GM12872 (cell line): ENCODE measurements at regions not wholly inside any gene's neighbourhood (a gene's known extent, or its start where the extent isn't known, plus 50 kb on each side); places are given as distances from the start of the nearest gene placed in this dataset.

ENCODE experiments used
- CTCF ChIP-seq: IDR thresholded peaks from 3 replicates; pipeline ENCODE4 v1.5.1; 2011; ENCODE audit warnings: low read depth, mild to moderate bottlenecking, low read length, moderate library complexity; ENCODE audit not compliant: insufficient read depth

- TF ChIP-seq CTCF, result no peak
These were observed 151.1 kb upstream of the TBX3 start for GRCh38 chr12:114835031-114835430.

GRCh38 chr12:114834621-114835020, 150.6 kb upstream of the TBX3 start:
- TF ChIP-seq CTCF, result no peak

DNA sequence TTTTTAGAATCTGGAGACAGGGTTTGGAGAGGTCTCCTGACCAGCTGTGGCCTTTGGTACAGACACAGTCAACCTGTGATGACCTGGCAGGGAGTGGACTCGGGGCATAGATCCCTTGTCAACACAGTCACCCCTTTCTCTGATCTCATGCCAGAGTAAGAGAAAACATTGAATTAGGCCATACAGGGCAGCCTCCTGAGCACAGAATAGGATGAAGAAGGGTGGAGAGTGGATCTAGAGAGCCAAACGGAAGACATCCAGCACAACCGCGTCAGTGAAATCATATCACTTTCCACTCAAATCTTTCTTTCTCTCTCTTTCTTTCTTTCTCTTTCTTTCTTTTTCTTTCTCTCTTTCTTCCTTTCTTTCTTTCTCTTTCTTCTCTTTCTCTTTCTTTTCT, 145.9 kb upstream of the TBX3 start:
- TF ChIP-seq CTCF, result no peak

DNA sequence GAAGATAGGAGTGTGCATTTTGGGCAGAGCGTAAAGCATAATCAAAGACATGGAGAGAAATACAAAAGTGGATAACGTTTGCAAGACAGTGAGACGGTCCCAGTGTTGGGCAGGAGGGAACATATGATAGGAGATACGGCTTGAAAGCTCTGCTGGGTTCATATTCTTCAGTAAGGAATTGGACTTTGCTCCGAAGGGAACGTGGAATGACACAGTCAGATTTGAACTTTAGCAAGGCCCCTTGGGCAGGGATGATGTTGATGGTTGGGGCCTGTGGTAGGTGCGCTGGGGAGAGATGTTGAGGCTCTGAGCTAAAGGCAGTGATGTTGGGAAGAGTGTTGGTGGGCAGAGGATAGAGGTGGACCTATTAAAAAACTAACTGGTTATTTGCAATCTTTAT, 143.5 kb upstream of the TBX3 start:
- no peak for TF ChIP-seq CTCF

- no peak for TF ChIP-seq CTCF
These were observed 142.3 kb upstream of the TBX3 start for GRCh38 chr12:114826244-114826643.

GRCh38 chr12:114823724-114824123, 139.7 kb upstream of the TBX3 start:
- no peak for TF ChIP-seq CTCF

- TF ChIP-seq CTCF, result no peak
These were observed 137.6 kb upstream of the TBX3 start for GRCh38 chr12:114821570-114821969.

DNA sequence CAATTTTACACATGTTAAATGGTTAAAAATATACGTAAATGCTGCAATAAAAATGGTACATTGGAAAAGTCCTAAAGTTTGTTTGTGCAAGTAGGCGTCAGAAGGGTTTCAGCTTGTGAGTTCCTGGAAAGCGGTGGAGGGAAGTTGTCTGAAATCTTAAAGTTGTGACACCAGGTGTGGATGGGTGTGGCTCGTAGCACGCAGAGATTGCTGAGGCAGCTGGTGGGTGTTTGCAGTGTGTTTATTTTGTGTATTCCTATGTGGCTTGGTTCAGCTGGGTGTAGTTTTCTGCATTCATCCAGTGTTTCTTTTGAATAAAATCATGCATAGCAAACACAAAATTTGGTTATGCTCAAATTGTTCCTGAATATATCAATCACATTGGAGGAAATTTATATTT, 136.8 kb upstream of the TBX3 start:
- no peak for TF ChIP-seq CTCF
